ENCODE measurements at regions not wholly inside any gene's neighbourhood (a gene's known extent, or its start where the extent isn't known, plus 50 kb on each side); places are given as distances from the start of the nearest gene placed in this dataset.

DNA sequence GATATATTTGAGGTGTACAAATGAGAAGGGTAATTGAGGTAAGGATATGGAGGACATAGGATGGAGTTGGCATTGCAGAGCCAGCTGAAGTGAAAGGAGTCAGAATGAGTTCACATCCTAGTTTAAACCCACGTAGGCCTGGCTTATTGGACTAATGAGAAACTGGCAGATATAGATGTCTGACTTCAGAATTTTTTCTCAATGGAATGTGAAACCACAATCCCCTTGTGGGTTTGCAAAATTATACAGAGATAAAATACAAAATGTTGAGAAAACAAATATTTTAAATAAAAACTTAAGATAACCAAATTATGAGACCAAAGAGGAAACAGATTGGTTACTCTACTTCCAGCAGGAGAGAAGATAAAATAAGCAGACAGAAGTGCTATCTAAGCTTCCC lies 277.4 kb upstream of the LRRC7 start:
- no peak for TF ChIP-seq CTCF (IDR thresholded peaks at IDR 0.05; ENCODE audit: insufficient read depth, low read length)
- TF ChIP-seq POLR2AphosphoS5 (IDR thresholded peaks at IDR 0.05; ENCODE audit: low read depth), result no peak
- TF ChIP-seq REST (IDR thresholded peaks at IDR 0.05; ENCODE audit: insufficient replicate concordance, low read depth), result no peak

All from HL-60 (cell line).